DOHH2 (cell line): ENCODE measurements at regions not wholly inside any gene's neighbourhood (a gene's known extent, or its start where the extent isn't known, plus 50 kb on each side); places are given as distances from the start of the nearest gene placed in this dataset.

Experiments used
- H3F3A ChIP-seq: fragments of 200-600 bp; sonication (generic), shearing (Covaris generic); 2 replicates; pipeline ENCODE4 v1.6.0; 2016; ENCODE audit warnings: antibody characterized with exemption, mild to moderate bottlenecking; ENCODE audit not compliant: control insufficient read depth, insufficient read depth
- H3K27ac ChIP-seq: fragments of 200-600 bp; sonication (generic); 2 replicates; pipeline ENCODE4 v1.5.1; 2014; ENCODE audit warnings: low read depth, mild to moderate bottlenecking, low read length, moderate library complexity
- H3K27me3 ChIP-seq: fragments of 200-600 bp; sonication (generic); 2 replicates; pipeline ENCODE4 v1.6.1; 2014; ENCODE audit warnings: mild to moderate bottlenecking, low read length, mixed read lengths; ENCODE audit not compliant: control insufficient read depth
- H3K36me3 ChIP-seq: fragments of 200-600 bp; sonication (generic); 2 replicates; pipeline ENCODE4 v1.6.1; 2014; ENCODE audit warnings: mild to moderate bottlenecking, low read length, moderate library complexity, mixed read lengths; ENCODE audit not compliant: control insufficient read depth
- H3K4me1 ChIP-seq: fragments of 200-600 bp; sonication (generic); 2 replicates; pipeline ENCODE4 v1.6.1; 2014; ENCODE audit warnings: mild to moderate bottlenecking, low read length, mixed read lengths; ENCODE audit not compliant: control insufficient read depth
- H3K4me2 ChIP-seq: fragments of 200-600 bp; sonication (generic); 2 replicates; pipeline ENCODE4 v1.6.0; 2014; ENCODE audit warnings: mild to moderate bottlenecking, low read length, moderate library complexity
- H3K4me3 ChIP-seq: fragments of 200-600 bp; sonication (generic); 2 replicates; pipeline ENCODE4 v1.5.1; 2014; ENCODE audit warnings: mild to moderate bottlenecking, low read length, mixed read lengths
- H3K79me2 ChIP-seq: fragments of 200-600 bp; sonication (generic); 2 replicates; pipeline ENCODE4 v1.6.1; 2014; ENCODE audit warnings: mild to moderate bottlenecking, low read length, mixed read lengths; ENCODE audit not compliant: control insufficient read depth
- H3K9me2 ChIP-seq: fragments of 200-600 bp; sonication (generic); replicated peaks from 2 replicates; pipeline ENCODE4 v1.6.1; 2014; ENCODE audit warnings: mild to moderate bottlenecking, low read length, mixed read lengths; ENCODE audit not compliant: control insufficient read depth
- H3K9me3 ChIP-seq: fragments of 200-600 bp; sonication (generic); 2 replicates; pipeline ENCODE4 v1.6.1; 2014; ENCODE audit warnings: antibody characterized with exemption, low read length, mixed read lengths; ENCODE audit not compliant: control insufficient read depth, insufficient read depth
- H4K20me1 ChIP-seq: fragments of 200-600 bp; sonication (generic); 2 replicates; pipeline ENCODE4 v1.6.0; 2014; ENCODE audit warnings: low read depth, mild to moderate bottlenecking, antibody characterized with exemption, low read length, moderate library complexity; ENCODE audit not compliant: control insufficient read depth, insufficient read depth
- EZH2phosphoT487 ChIP-seq: fragments of 200-600 bp; sonication (generic); IDR thresholded peaks from 2 replicates; pipeline ENCODE4 v1.6.1; 2017; ENCODE audit warnings: borderline replicate concordance, mild to moderate bottlenecking, antibody characterized with exemption, low read length, moderate library complexity, mixed read lengths
- TF ChIP-seq, protein P1 (sequence below): fragments of 200-600 bp; sonication (generic); IDR thresholded peaks from one replicate; pipeline ENCODE4 v1.5.1; 2014; ENCODE audit warnings: antibody characterized with exemption, mild to moderate bottlenecking, low read depth, low read length; ENCODE audit not compliant: poor library complexity, severe bottlenecking

DNA sequence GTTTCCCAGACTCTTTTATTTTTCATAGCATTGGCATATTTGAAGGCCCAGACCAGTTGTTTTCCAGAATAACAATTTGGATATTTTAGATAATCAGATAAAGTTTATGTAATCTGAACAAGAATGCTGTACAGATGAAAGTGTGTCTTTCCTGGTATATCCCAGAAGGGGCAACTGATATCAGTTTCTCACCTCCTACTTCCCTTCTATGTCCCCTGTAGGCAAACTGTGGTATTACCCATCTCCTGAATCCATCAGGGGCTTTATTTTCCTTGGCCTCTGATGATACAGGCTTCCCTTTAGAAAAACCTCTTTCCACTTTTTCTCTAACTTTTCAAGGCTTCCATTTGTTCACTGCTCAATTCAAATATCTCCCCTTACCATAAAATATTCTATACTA is 87.5 kb upstream of the RGS1 start:
- H3K27ac ChIP-seq: no peak overlapping the region
- H3K4me1 ChIP-seq: peaks cover 12% of the 10 kb centered on the region
- H3K27me3 ChIP-seq: no peaks in the 10 kb centered on the region
- H3K9me2 ChIP-seq: no peaks in the 10 kb centered on the region
- no peaks in the 10 kb centered on the region for H3K79me2 ChIP-seq
- no peak overlapping the region for H3K4me3 ChIP-seq
- no peak for TF ChIP-seq EZH2phosphoT487
- TF ChIP-seq, protein P1, sequence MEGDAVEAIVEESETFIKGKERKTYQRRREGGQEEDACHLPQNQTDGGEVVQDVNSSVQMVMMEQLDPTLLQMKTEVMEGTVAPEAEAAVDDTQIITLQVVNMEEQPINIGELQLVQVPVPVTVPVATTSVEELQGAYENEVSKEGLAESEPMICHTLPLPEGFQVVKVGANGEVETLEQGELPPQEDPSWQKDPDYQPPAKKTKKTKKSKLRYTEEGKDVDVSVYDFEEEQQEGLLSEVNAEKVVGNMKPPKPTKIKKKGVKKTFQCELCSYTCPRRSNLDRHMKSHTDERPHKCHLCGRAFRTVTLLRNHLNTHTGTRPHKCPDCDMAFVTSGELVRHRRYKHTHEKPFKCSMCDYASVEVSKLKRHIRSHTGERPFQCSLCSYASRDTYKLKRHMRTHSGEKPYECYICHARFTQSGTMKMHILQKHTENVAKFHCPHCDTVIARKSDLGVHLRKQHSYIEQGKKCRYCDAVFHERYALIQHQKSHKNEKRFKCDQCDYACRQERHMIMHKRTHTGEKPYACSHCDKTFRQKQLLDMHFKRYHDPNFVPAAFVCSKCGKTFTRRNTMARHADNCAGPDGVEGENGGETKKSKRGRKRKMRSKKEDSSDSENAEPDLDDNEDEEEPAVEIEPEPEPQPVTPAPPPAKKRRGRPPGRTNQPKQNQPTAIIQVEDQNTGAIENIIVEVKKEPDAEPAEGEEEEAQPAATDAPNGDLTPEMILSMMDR: no peak
- H3K9me3 ChIP-seq: no peaks in the 10 kb centered on the region
- no peaks in the 10 kb centered on the region for H3F3A ChIP-seq
- H3K36me3 ChIP-seq: no peaks in the 10 kb centered on the region
- no peak overlapping the region for H3K4me2 ChIP-seq
- H4K20me1 ChIP-seq: no peaks in the 10 kb centered on the region

DNA sequence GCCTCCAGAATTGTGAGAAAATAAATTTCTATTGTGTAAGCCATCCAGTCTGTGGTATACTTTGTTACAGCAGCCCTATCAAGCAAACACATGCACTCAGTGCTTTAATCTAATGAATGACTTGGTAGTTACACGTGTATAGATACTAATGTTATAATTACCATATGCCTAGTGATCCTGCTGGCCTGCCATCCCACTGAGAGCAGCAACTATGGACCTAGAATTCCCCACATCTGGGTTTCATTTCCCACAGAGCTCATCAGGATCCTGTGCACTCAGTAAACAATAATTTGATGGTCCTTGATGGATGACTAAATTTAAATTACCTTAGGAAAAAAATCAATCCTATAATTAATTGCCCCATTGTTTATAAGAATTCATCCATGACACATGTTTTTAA is 86.5 kb upstream of the RGS1 start:
- Histone ChIP-seq H4K20me1 (no peaks in the 10 kb centered on the region), H3K79me2 (no peaks in the 10 kb centered on the region), H3F3A (no peaks in the 10 kb centered on the region), H3K27me3 (no peaks in the 10 kb centered on the region), H3K4me2 (no peak overlapping the region), H3K4me1 (peaks cover 12% of the 10 kb centered on the region), H3K4me3 (no peak overlapping the region), H3K9me2 (no peaks in the 10 kb centered on the region), H3K27ac (no peak overlapping the region), H3K36me3 (no peaks in the 10 kb centered on the region), H3K9me3 (no peaks in the 10 kb centered on the region)
- TF ChIP-seq, protein P1: no peak
- TF ChIP-seq EZH2phosphoT487: no peak

DNA sequence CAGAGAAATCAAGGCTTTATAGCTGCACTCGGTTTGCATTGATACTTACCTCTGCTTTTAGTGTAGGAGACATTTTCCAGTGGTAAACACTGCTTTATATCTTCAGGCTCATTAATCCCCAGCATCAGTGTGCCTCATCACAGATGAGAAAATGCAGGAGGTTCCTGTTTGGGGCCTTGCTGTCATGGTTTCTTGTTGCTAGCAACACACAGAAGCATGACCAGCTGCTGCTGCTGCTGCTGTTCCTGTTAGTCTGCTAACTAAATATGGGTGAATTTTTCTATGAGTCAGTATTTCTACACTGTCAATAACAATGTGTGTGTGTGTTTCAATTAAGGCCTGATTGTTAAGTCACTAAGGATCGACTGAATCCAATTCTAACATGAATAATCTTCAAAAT is 85.8 kb upstream of the RGS1 start:
- Histone ChIP-seq H3K4me3 (no peak overlapping the region), H3K27ac (no peak overlapping the region)

More for the DNA sequence above, 85.8 kb upstream of the RGS1 start:
- no peaks in the 10 kb centered on the region for H3K9me2 ChIP-seq
- H3K4me1 ChIP-seq: peaks cover 12% of the 10 kb centered on the region
- no peaks in the 10 kb centered on the region for H3K9me3 ChIP-seq
- no peaks in the 10 kb centered on the region for H3K36me3 ChIP-seq
- no peaks in the 10 kb centered on the region for H3K79me2 ChIP-seq
- no peak overlapping the region for H3K4me2 ChIP-seq
- H3F3A ChIP-seq: no peaks in the 10 kb centered on the region
- no peaks in the 10 kb centered on the region for H3K27me3 ChIP-seq
- TF ChIP-seq EZH2phosphoT487: no peak
- TF ChIP-seq, protein P1: no peak
- no peaks in the 10 kb centered on the region for H4K20me1 ChIP-seq
